ENCODE measurements at regions not wholly inside any gene's neighbourhood (a gene's known extent, or its start where the extent isn't known, plus 50 kb on each side); places are given as distances from the start of the nearest gene placed in this dataset.

GRCh38 chr11:135075740-135076139 lies 663.7 kb upstream of the B3GAT1 start:
- DNase-seq (ENCODE audit: low read depth) = peak; percentile 42

- peak; percentile 37 for DNase-seq (ENCODE audit: low read depth)
Observed at GRCh38 chr11:135074397-135074998, 662.5 kb upstream of the B3GAT1 start.

- DNase-seq (ENCODE audit: low read depth) = no peak
Observed at GRCh38 chr11:135073870-135074269, 661.8 kb upstream of the B3GAT1 start.

GRCh38 chr11:135073381-135073780 lies 661.3 kb upstream of the B3GAT1 start:
- DNase-seq (ENCODE audit: low read depth) = no peak

GRCh38 chr11:135069890-135070289 lies 657.8 kb upstream of the B3GAT1 start:
- peak; percentile 65 for DNase-seq (ENCODE audit: low read depth)

GRCh38 chr11:135069063-135069462 lies 657.0 kb upstream of the B3GAT1 start:
- DNase-seq (ENCODE audit: low read depth) = no peak

GRCh38 chr11:135062994-135063393 lies 651.0 kb upstream of the B3GAT1 start:
- DNase-seq (ENCODE audit: low read depth) = no peak

- no peak for DNase-seq (ENCODE audit: low read depth)
Observed at GRCh38 chr11:135061166-135061565, 649.1 kb upstream of the B3GAT1 start.

- no peak for DNase-seq (ENCODE audit: low read depth)
Observed at GRCh38 chr11:135046986-135047385, 634.9 kb upstream of the B3GAT1 start.

GRCh38 chr11:135046556-135046955 lies 634.5 kb upstream of the B3GAT1 start:
- DNase-seq (ENCODE audit: low read depth) = no peak

GRCh38 chr11:135043434-135043833 lies 631.4 kb upstream of the B3GAT1 start:
- no peak for DNase-seq (ENCODE audit: low read depth)

GRCh38 chr11:135037828-135038227 lies 625.8 kb upstream of the B3GAT1 start:
- no peak for DNase-seq (ENCODE audit: low read depth)

- no peak for DNase-seq (ENCODE audit: low read depth)
Observed at GRCh38 chr11:135036488-135037297, 624.7 kb upstream of the B3GAT1 start.

- DNase-seq (ENCODE audit: low read depth) = no peak
Observed at GRCh38 chr11:135035282-135035681, 623.2 kb upstream of the B3GAT1 start.

GRCh38 chr11:135033540-135033939 lies 621.5 kb upstream of the B3GAT1 start:
- DNase-seq (ENCODE audit: low read depth) = peak; percentile 22

GRCh38 chr11:135031205-135031989 lies 619.4 kb upstream of the B3GAT1 start:
- no peak for DNase-seq (ENCODE audit: low read depth)

- peak; percentile 48 for DNase-seq (ENCODE audit: low read depth)
Observed at GRCh38 chr11:135027461-135027860, 615.4 kb upstream of the B3GAT1 start.

GRCh38 chr11:135023499-135023898 lies 611.5 kb upstream of the B3GAT1 start:
- DNase-seq (ENCODE audit: low read depth) = no peak

- no peak for DNase-seq (ENCODE audit: low read depth)
Observed at GRCh38 chr11:135022454-135022853, 610.4 kb upstream of the B3GAT1 start.

- DNase-seq (ENCODE audit: low read depth) = peak; percentile 25
Observed at GRCh38 chr11:135019899-135020298, 607.9 kb upstream of the B3GAT1 start.

- no peak for DNase-seq (ENCODE audit: low read depth)
Observed at GRCh38 chr11:135019343-135019871, 607.4 kb upstream of the B3GAT1 start.

GRCh38 chr11:135017296-135017695 lies 605.3 kb upstream of the B3GAT1 start:
- no peak for DNase-seq (ENCODE audit: low read depth)

All from M059J (cell line).